ENCODE measurements at regions not wholly inside any gene's neighbourhood (a gene's known extent, or its start where the extent isn't known, plus 50 kb on each side); places are given as distances from the start of the nearest gene placed in this dataset.

GRCh38 chr1:87869567-87869966, 540.9 kb downstream of the LMO4 start:
- DNase-seq (ENCODE audit: extremely low spot score) = no peak
- ChIA-PET POLR2A (no interaction called here), CTCF (interaction anchor here (1.1 kb wide), 1 partner anchor 84 kb away, joined by 3 read pairs; no protein-coding TSS in a partner anchor)
- TF ChIP-seq, protein P1, sequence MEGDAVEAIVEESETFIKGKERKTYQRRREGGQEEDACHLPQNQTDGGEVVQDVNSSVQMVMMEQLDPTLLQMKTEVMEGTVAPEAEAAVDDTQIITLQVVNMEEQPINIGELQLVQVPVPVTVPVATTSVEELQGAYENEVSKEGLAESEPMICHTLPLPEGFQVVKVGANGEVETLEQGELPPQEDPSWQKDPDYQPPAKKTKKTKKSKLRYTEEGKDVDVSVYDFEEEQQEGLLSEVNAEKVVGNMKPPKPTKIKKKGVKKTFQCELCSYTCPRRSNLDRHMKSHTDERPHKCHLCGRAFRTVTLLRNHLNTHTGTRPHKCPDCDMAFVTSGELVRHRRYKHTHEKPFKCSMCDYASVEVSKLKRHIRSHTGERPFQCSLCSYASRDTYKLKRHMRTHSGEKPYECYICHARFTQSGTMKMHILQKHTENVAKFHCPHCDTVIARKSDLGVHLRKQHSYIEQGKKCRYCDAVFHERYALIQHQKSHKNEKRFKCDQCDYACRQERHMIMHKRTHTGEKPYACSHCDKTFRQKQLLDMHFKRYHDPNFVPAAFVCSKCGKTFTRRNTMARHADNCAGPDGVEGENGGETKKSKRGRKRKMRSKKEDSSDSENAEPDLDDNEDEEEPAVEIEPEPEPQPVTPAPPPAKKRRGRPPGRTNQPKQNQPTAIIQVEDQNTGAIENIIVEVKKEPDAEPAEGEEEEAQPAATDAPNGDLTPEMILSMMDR (IDR thresholded peaks at IDR 0.05; ENCODE audit: control extremely low read depth, extremely low read depth, low read depth, missing control alignments) = no peak

DNA sequence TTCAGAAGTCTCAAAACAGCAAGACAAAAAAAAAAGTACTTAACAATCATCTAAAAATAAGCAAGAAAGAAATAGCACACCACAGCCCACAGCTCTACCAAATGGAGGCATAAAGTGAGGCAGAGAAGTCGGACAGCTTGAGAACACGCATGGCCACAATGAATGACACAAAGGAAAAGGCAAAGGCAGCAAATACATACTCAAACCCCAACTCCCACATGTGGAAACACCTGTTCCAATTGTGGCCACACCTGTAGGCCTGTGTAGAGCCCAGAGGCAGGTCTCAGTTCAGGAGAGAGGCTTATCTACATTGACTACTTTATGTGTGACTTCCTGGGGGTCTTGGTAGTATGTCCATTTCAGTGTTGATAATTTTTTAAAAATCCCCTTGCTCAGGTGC, 543.5 kb downstream of the LMO4 start:
- DNase-seq (ENCODE audit: extremely low spot score) = no peak
- POLR2A ChIA-PET = no interaction called here
- CTCF ChIA-PET = no interaction called here
- TF ChIP-seq, protein P1 (IDR thresholded peaks at IDR 0.05; ENCODE audit: control extremely low read depth, extremely low read depth, low read depth, missing control alignments) = no peak

DNA sequence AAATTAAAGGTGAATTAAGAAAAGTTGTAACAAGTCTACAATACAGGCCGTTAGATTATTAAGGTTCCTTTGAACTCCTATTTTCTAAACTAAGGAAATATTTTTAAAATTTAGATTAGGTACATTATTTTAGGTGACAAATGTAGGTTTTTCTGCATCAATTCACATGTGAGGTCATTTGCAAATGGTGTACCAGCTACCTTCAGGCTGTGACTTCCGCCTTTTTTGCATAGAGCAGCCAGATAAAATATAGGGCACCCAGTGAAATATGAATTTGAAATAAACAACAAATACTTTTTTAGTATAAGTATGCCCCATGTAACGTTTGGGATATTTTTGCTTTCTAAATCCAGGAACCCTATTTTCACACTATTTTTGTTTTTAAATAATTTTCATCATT, 544.0 kb downstream of the LMO4 start:
- ChIA-PET POLR2A (no interaction called here), CTCF (no interaction called here)
- no peak for DNase-seq (ENCODE audit: extremely low spot score)
- TF ChIP-seq, protein P1 (IDR thresholded peaks at IDR 0.05; ENCODE audit: control extremely low read depth, extremely low read depth, low read depth, missing control alignments) = no peak

DNA sequence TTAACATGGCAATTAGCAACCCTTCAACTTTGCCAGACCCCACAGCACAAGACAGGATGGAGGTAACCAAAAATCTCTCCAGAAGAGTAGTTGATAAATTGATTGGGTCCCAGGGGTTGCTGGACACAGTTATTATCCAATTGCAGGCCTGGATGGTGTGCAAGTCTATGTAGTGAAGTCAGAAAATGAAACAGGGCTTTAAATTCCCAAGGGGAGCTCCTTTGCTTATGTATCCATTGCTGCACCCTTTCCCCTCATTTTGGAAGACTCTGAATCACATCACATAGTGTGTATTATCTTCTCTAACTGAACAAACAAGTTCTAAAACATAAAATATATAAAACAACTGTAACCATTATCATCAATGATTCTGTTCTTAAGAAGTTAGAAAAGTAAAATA, 550.2 kb downstream of the LMO4 start:
- CTCF ChIA-PET = no interaction called here

GRCh38 chr1:87880098-87880760, 551.5 kb downstream of the LMO4 start:
- no peak for DNase-seq (ENCODE audit: extremely low spot score)
- ChIA-PET POLR2A (no interaction called here), CTCF (no interaction called here)
- TF ChIP-seq, protein P1 (IDR thresholded peaks at IDR 0.05; ENCODE audit: control extremely low read depth, extremely low read depth, low read depth, missing control alignments) = no peak

More for the DNA sequence above, 550.2 kb downstream of the LMO4 start:
- TF ChIP-seq, protein P1 (IDR thresholded peaks at IDR 0.05; ENCODE audit: control extremely low read depth, extremely low read depth, low read depth, missing control alignments) = no peak
- POLR2A ChIA-PET = no interaction called here
- DNase-seq (ENCODE audit: extremely low spot score) = no peak

DNA sequence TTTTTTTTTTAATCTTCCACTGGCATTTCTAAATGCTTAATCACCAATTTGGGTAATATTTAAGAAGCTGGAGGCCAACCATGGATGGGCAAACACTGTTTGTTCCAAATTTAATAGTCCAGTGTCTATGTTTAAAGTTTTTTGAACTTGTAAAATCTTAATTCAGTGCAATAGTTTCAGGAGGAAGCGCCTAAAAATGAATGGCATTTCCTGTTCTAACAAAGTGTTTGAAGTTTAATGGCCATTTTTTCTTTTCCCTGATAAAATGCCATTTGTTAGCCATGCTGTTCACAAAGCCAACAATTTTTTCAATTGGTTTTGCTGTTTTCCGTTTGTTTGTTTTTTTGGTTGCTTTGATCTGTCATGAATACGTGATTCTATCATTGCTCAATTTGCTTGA, 552.1 kb downstream of the LMO4 start:
- POLR2A ChIA-PET = no interaction called here
- TF ChIP-seq, protein P1 (IDR thresholded peaks at IDR 0.05; ENCODE audit: control extremely low read depth, extremely low read depth, low read depth, missing control alignments) = no peak
- CTCF ChIA-PET = no interaction called here
- no peak for DNase-seq (ENCODE audit: extremely low spot score)

Data from GM10248 (cell line).